ENCODE measurements at regions not wholly inside any gene's neighbourhood (a gene's known extent, or its start where the extent isn't known, plus 50 kb on each side); places are given as distances from the start of the nearest gene placed in this dataset.

- TF ChIP-seq CTCF (IDR thresholded peaks at IDR 0.05) (no peak), POLR2A (IDR thresholded peaks at IDR 0.05) (no peak)
Measured at GRCh38 chr5:6812091-6812490, 98.9 kb downstream of the TENT4A start.
